ENCODE measurements at regions not wholly inside any gene's neighbourhood (a gene's known extent, or its start where the extent isn't known, plus 50 kb on each side); places are given as distances from the start of the nearest gene placed in this dataset.

DNA sequence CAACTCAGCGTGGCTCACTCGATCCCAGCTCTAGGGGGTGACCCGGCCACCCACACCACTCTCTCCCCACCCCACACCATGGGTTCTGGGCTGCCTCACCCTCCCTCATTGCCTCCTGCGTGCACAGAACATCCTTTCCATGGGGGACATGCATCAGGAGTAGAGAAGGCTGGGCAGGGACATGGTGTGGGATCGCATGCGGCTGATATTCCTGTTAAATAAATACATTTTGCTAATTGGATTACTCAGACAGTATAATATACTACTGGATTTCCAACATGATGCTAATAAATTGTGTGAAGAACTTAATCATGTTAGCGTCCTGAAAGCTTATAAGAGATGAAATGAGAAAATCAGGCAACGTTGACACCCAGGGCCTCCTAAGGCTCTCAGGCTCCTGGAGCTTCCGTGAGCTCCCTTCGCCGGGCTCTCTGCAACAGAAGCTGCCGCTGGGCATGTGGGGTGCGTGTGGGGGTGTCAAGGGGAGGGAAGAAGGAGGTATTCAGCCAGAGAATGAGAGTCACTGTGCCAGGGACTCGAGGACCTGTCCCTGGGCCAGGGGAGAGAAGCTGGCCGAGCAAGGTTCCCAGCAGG is 173.1 kb upstream of the TNRC6C start:
- TF ChIP-seq, protein P1, sequence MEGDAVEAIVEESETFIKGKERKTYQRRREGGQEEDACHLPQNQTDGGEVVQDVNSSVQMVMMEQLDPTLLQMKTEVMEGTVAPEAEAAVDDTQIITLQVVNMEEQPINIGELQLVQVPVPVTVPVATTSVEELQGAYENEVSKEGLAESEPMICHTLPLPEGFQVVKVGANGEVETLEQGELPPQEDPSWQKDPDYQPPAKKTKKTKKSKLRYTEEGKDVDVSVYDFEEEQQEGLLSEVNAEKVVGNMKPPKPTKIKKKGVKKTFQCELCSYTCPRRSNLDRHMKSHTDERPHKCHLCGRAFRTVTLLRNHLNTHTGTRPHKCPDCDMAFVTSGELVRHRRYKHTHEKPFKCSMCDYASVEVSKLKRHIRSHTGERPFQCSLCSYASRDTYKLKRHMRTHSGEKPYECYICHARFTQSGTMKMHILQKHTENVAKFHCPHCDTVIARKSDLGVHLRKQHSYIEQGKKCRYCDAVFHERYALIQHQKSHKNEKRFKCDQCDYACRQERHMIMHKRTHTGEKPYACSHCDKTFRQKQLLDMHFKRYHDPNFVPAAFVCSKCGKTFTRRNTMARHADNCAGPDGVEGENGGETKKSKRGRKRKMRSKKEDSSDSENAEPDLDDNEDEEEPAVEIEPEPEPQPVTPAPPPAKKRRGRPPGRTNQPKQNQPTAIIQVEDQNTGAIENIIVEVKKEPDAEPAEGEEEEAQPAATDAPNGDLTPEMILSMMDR (IDR thresholded peaks at IDR 0.05) = no peak
- no peak for TF ChIP-seq POLR2A (IDR thresholded peaks at IDR 0.05)
- WGBS, 4 donors = 88 to 94% (median 88%) methylated on average over 12 to 15 of the region's 15 CpGs
- ATAC-seq (no peak), DNase-seq (peak in 1 of 5 donors; percentile 3)
- Histone ChIP-seq H3K27ac (no peak overlapping the region), H3K36me3 (no peaks in the 10 kb centered on the region), H3K4me1 (peaks cover 0 to 5% (median 1%) of the 10 kb centered on the region in 12 donors), H3K27me3 (no peaks in the 10 kb centered on the region), H3K4me3 (no peak overlapping the region), H3K9me3 (no peaks in the 10 kb centered on the region)
- intact Hi-C loops (cut with DNase I) = loop anchor here in 1 of 10 donors (10.0 kb wide), 1 partner anchor 109 kb away; no protein-coding TSS in a partner anchor

DNA sequence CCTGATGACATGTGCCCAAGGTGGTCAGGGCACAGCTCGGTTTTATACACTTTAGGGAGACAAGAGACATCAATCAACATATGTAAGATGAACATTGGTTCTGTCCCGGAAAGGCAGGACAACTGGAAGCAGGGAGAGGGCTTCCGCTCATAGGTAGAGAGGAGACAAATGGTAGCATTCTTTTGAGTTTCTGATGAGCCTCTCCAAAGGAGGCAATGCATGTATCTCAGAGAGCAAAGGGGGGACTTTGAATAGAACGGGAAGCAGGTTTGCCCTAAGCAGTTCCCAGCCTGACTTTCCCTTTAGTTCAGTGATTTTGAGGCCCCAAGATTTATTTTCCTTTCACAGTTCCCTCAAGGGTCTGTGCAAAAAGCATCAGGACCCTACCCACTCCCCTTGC is 172.4 kb upstream of the TNRC6C start:
- no peak for DNase-seq
- no peak for TF ChIP-seq POLR2A (IDR thresholded peaks at IDR 0.05)
- TF ChIP-seq, protein P1 (IDR thresholded peaks at IDR 0.05) = no peak
- no peak for ATAC-seq
- no peak overlapping the region for H3K4me3 ChIP-seq
- no peaks in the 10 kb centered on the region for H3K36me3 ChIP-seq
- H3K27me3 ChIP-seq = no peaks in the 10 kb centered on the region
- H3K27ac ChIP-seq = no peak overlapping the region
- no peaks in the 10 kb centered on the region for H3K9me3 ChIP-seq
- WGBS, 4 donors = 71 to 91% (median 91%) methylated on average over 4 of the region's 4 CpGs
- H3K4me1 ChIP-seq = no peaks in the 10 kb centered on the region
- intact Hi-C loops (cut with DNase I) = loop anchor here in 1 of 10 donors (10.0 kb wide), 1 partner anchor 109 kb away; no protein-coding TSS in a partner anchor

DNA sequence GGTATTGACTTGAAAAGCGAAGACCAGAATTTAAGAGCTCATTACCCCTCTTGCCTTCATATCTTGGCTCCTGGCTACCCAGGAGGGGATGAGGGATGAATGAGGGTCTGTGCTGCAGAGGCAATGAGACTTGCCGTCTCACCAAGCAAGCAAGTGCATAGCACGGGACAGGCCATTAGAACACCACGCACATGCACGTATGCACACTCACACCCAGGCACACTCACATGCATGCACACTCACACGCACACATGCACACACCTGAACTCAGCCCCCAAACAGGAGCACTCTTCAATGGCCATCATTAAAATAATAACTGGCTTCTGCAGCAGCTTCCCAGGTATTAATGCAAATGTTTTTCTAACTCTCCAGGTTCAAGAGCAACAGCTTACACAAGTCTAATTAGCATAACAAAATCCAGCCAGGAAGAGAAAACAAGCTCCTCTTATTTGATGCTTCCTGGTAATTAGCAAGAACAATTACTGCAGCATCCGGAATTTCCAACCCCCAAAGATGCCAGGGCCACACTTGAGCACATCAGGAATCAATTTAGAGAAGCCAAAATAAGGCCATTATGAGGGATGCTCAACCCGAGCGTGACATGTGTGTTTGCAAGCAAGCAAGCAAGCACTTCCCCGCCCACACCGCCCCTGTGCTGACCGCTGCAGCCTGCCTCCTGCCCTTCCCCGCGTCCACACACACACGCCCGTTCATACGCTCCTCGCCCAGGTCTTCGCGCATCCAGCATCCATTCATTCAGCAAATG is 171.6 kb upstream of the TNRC6C start:
- Histone ChIP-seq H3K4me1 (no peaks in the 10 kb centered on the region), H3K9me3 (no peaks in the 10 kb centered on the region), H3K27me3 (no peaks in the 10 kb centered on the region), H3K27ac (no peak overlapping the region), H3K4me3 (no peak overlapping the region), H3K36me3 (no peaks in the 10 kb centered on the region)
- TF ChIP-seq, protein P1 (IDR thresholded peaks at IDR 0.05) = no peak
- no peak for TF ChIP-seq POLR2A (IDR thresholded peaks at IDR 0.05)
- no peak for ATAC-seq
- peak in 1 of 5 donors; percentile 20 for DNase-seq
- WGBS, 4 donors = 71 to 80% (median 75%) methylated on average over 20 of the region's 20 CpGs
- intact Hi-C loops (cut with DNase I) = loop anchor here in 1 of 10 donors (10.0 kb wide), 1 partner anchor 108 kb away; no protein-coding TSS in a partner anchor

DNA sequence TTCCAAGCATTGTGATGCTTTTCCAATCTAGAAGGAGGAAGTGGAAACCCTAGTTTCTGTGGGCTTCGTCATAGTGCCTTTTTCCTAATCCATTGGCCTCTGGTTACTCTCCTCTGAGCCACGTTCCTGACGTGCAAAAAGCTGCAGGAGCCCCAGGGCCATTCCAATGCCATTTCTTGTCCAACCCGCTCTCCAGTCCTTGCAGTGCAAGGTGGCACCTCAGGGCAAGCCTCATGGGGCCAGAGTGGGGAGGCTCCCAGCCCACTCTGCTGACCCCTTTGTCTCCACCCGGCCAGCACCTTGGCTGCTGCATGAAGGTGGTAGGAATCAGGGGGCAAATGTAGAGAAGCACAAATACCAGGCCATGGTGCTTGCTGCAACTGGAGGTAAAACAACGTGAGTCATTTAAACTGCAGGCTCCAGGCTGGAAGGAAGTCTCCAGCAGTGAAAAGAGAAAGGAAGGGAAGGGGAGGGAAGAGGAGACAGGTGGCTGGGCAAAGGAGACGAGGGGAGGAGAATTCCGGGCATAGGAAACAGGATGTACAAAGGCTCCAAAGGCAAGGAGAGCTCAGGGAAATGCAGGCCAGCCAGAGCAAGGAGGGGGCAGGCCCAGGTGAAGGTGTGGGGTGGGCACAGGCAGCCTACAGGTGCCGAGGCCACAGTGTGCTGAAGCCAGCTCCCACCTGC is 168.2 kb upstream of the TNRC6C start:
- H3K36me3 ChIP-seq = no peaks in the 10 kb centered on the region
- H3K4me3 ChIP-seq = no peak overlapping the region
- H3K27me3 ChIP-seq = no peaks in the 10 kb centered on the region
- no peak for TF ChIP-seq POLR2A (IDR thresholded peaks at IDR 0.05)
- TF ChIP-seq, protein P1 (IDR thresholded peaks at IDR 0.05) = no peak
- no peak overlapping the region for H3K27ac ChIP-seq
- DNase-seq (peak in 1 of 5 donors; percentile 11), ATAC-seq (no peak)
- H3K4me1 ChIP-seq = no peaks in the 10 kb centered on the region
- intact Hi-C loops (cut with DNase I) = loop anchor here in 1 of 10 donors (10.0 kb wide), 2 partner anchors 55 to 165 kb away; partner anchors contain the start of gene TNRC6C
- WGBS, 4 donors = 78 to 91% (median 82%) methylated on average over 9 of the region's 9 CpGs
- no peaks in the 10 kb centered on the region for H3K9me3 ChIP-seq
